ENCODE measurements at regions not wholly inside any gene's neighbourhood (a gene's known extent, or its start where the extent isn't known, plus 50 kb on each side); places are given as distances from the start of the nearest gene placed in this dataset.

DNA sequence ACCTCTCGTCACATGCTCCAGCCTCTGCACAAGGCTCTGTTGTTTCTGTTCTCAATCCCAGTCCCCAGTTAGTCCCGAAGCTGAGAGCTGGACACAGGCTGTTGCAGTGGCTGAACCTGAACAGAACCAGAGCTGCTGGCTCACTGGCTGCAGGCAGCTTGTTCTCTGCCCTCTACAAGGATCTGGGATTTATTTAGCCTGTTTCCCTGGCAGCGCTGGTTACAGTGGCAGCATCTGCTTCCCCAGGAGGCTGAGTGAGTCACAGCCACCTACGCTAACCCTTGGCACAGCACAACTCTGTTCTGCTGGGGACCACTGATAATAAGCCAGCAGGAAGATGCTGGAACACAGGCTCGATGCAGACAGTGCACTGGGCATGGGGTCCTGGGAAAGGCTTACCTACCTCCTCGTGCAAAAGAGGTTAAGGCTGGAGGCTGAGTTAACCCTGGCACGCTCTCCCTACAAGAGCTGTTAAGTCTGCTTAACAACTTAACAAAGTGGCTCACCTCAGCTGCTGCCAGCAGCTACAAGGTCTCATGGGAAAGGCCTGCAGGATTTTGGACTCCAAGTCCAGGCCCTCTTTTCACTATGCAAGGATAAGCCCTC, 299.6 kb downstream of the PCNX1 start:
- TF ChIP-seq, protein P1, sequence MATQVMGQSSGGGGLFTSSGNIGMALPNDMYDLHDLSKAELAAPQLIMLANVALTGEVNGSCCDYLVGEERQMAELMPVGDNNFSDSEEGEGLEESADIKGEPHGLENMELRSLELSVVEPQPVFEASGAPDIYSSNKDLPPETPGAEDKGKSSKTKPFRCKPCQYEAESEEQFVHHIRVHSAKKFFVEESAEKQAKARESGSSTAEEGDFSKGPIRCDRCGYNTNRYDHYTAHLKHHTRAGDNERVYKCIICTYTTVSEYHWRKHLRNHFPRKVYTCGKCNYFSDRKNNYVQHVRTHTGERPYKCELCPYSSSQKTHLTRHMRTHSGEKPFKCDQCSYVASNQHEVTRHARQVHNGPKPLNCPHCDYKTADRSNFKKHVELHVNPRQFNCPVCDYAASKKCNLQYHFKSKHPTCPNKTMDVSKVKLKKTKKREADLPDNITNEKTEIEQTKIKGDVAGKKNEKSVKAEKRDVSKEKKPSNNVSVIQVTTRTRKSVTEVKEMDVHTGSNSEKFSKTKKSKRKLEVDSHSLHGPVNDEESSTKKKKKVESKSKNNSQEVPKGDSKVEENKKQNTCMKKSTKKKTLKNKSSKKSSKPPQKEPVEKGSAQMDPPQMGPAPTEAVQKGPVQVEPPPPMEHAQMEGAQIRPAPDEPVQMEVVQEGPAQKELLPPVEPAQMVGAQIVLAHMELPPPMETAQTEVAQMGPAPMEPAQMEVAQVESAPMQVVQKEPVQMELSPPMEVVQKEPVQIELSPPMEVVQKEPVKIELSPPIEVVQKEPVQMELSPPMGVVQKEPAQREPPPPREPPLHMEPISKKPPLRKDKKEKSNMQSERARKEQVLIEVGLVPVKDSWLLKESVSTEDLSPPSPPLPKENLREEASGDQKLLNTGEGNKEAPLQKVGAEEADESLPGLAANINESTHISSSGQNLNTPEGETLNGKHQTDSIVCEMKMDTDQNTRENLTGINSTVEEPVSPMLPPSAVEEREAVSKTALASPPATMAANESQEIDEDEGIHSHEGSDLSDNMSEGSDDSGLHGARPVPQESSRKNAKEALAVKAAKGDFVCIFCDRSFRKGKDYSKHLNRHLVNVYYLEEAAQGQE (IDR thresholded peaks at IDR 0.05; ENCODE audit: insufficient read depth in 1 of 2, low read depth in 2 of 2, low read length in 2 of 2) = no peak
- TF ChIP-seq POLR2AphosphoS5 (IDR thresholded peaks at IDR 0.05; ENCODE audit: low read depth, low read length) (no peak), TAF1 (IDR thresholded peaks at IDR 0.05; ENCODE audit: borderline replicate concordance, insufficient read depth, low read length) (no peak), SIN3A (IDR thresholded peaks at IDR 0.05; ENCODE audit: borderline replicate concordance, insufficient read depth, low read length) (no peak), FOXP2 (optimal IDR thresholded peaks at IDR 0.05; ENCODE audit: borderline replicate concordance, extremely low read depth, extremely low read length, insufficient read depth) (no peak)
